Thymus (tissue), 11 donors: ENCODE measurements at regions not wholly inside any gene's neighbourhood (a gene's known extent, or its start where the extent isn't known, plus 50 kb on each side); places are given as distances from the start of the nearest gene placed in this dataset.

Experiments
- DNase-seq, 9 donors: peaks; one replicate each; pipeline ENCODE4 v3.0.0-alpha.2; 2013; ENCODE audit warnings: low spot score in 9 of 9, low read depth in 6 of 9, missing footprints in 1 of 9
- H3K27ac ChIP-seq, 2 donors: one replicate each; pipeline ENCODE4 v1.5.1; 2013; ENCODE audit warnings: control low read depth in 1 of 2, low read depth in 1 of 2, low read length in 1 of 2, mild to moderate bottlenecking in 1 of 2, moderate library complexity in 1 of 2
- H3K27me3 ChIP-seq, 2 donors: one replicate each; pipeline ENCODE4 v1.5.1; 2013; ENCODE audit warnings: low read length in 1 of 2; ENCODE audit not compliant: control insufficient read depth in 2 of 2, insufficient read depth in 1 of 2
- H3K36me3 ChIP-seq, 2 donors: one replicate each; pipeline ENCODE4 v1.5.1; 2013; ENCODE audit warnings: low read length in 1 of 2, mild to moderate bottlenecking in 1 of 2, moderate library complexity in 1 of 2; ENCODE audit not compliant: control insufficient read depth in 2 of 2, insufficient read depth in 2 of 2
- H3K4me1 ChIP-seq, 2 donors: one replicate each; pipeline ENCODE4 v1.5.1; 2013; ENCODE audit warnings: low read length in 2 of 2; ENCODE audit not compliant: control insufficient read depth in 2 of 2, insufficient read depth in 2 of 2
- H3K4me3 ChIP-seq, 2 donors: one replicate each; pipeline ENCODE4 v1.5.1; 2013; ENCODE audit warnings: low read length in 2 of 2, control low read depth in 1 of 2, mild to moderate bottlenecking in 1 of 2
- H3K9me3 ChIP-seq, 2 donors: one replicate each; pipeline ENCODE4 v1.5.1; 2013; ENCODE audit warnings: low read length in 1 of 2, mild to moderate bottlenecking in 1 of 2; ENCODE audit not compliant: control insufficient read depth in 2 of 2, insufficient read depth in 1 of 2
- WGBS: extraction: QIAGEN DNeasy Blood & Tissue Kit; methylation state at CpG from one replicate; pipeline ENCODE4 v1.1.7; 2013; 5-methylcytosine and 5-hydroxymethylcytosine counted together
- donor health status: healthy.

GRCh38 chr6:88388589-88388988 is 222.4 kb upstream of the CNR1 start:
- DNase-seq, result no peak
- no peak overlapping the region for H3K27ac ChIP-seq
- H3K4me1 ChIP-seq, result no peaks in the 10 kb centered on the region
- no peaks in the 10 kb centered on the region for H3K27me3 ChIP-seq
- H3K4me3 ChIP-seq, result no peak overlapping the region
- H3K9me3 ChIP-seq, result peaks cover 0 to 5% of the 10 kb centered on the region in 2 donors
- H3K36me3 ChIP-seq, result no peaks in the 10 kb centered on the region

- Histone ChIP-seq H3K4me1 (no peaks in the 10 kb centered on the region), H3K4me3 (no peak overlapping the region), H3K36me3 (no peaks in the 10 kb centered on the region), H3K9me3 (peaks cover 0 to 4% of the 10 kb centered on the region in 2 donors), H3K27ac (no peak overlapping the region), H3K27me3 (no peaks in the 10 kb centered on the region)
- no peak for DNase-seq
These were observed 220.0 kb upstream of the CNR1 start for GRCh38 chr6:88386167-88386566.

- Histone ChIP-seq H3K36me3 (no peaks in the 10 kb centered on the region), H3K4me1 (no peaks in the 10 kb centered on the region), H3K4me3 (no peak overlapping the region), H3K9me3 (no peaks in the 10 kb centered on the region), H3K27ac (no peak overlapping the region), H3K27me3 (no peaks in the 10 kb centered on the region)
- DNase-seq, result no peak
- 95% methylated on average over 2 of the region's 2 CpGs for WGBS
These were observed 217.0 kb upstream of the CNR1 start for GRCh38 chr6:88383183-88383582.

- H3K27me3 ChIP-seq, result no peaks in the 10 kb centered on the region
- DNase-seq, result no peak
- H3K4me3 ChIP-seq, result no peak overlapping the region
- no peak overlapping the region for H3K27ac ChIP-seq
- no peaks in the 10 kb centered on the region for H3K36me3 ChIP-seq
- no peaks in the 10 kb centered on the region for H3K9me3 ChIP-seq
- H3K4me1 ChIP-seq, result no peaks in the 10 kb centered on the region
These were observed 215.1 kb upstream of the CNR1 start for GRCh38 chr6:88381289-88381642.

GRCh38 chr6:88380618-88381288 is 214.6 kb upstream of the CNR1 start:
- H3K4me1 ChIP-seq, result no peaks in the 10 kb centered on the region

GRCh38 chr6:88380083-88380482 is 213.9 kb upstream of the CNR1 start:
- 27% methylated on average over 2 of the region's 2 CpGs for WGBS
- H3K4me1 ChIP-seq, result no peaks in the 10 kb centered on the region
- H3K27ac ChIP-seq, result no peak overlapping the region
- no peaks in the 10 kb centered on the region for H3K9me3 ChIP-seq
- H3K4me3 ChIP-seq, result no peak overlapping the region
- no peaks in the 10 kb centered on the region for H3K27me3 ChIP-seq
- no peak for DNase-seq
- no peaks in the 10 kb centered on the region for H3K36me3 ChIP-seq

More at GRCh38 chr6:88380618-88381288, 214.6 kb upstream of the CNR1 start:
- Histone ChIP-seq H3K4me3 (no peak overlapping the region), H3K36me3 (no peaks in the 10 kb centered on the region), H3K27me3 (no peaks in the 10 kb centered on the region), H3K27ac (no peak overlapping the region), H3K9me3 (no peaks in the 10 kb centered on the region)
- DNase-seq, result no peak
- 90% methylated on average over 4 of the region's 4 CpGs for WGBS

- Histone ChIP-seq H3K27me3 (no peaks in the 10 kb centered on the region), H3K4me1 (no peaks in the 10 kb centered on the region), H3K9me3 (no peaks in the 10 kb centered on the region), H3K4me3 (no peak overlapping the region), H3K27ac (no peak overlapping the region), H3K36me3 (no peaks in the 10 kb centered on the region)
- DNase-seq, result no peak
- WGBS, result 94% methylated on average over 4 of the region's 4 CpGs
These were observed 212.5 kb upstream of the CNR1 start for GRCh38 chr6:88378639-88379038.

GRCh38 chr6:88377976-88378568 is 211.9 kb upstream of the CNR1 start:
- Histone ChIP-seq H3K4me3 (no peak overlapping the region), H3K27ac (no peak overlapping the region), H3K36me3 (no peaks in the 10 kb centered on the region), H3K9me3 (no peaks in the 10 kb centered on the region), H3K4me1 (no peaks in the 10 kb centered on the region), H3K27me3 (no peaks in the 10 kb centered on the region)
- DNase-seq, result no peak
- 93% methylated on average over 8 of the region's 8 CpGs for WGBS

GRCh38 chr6:88376768-88377387 is 210.7 kb upstream of the CNR1 start:
- Histone ChIP-seq H3K27ac (no peak overlapping the region), H3K36me3 (no peaks in the 10 kb centered on the region), H3K27me3 (no peaks in the 10 kb centered on the region), H3K4me1 (no peaks in the 10 kb centered on the region), H3K4me3 (no peak overlapping the region), H3K9me3 (no peaks in the 10 kb centered on the region)
- no peak for DNase-seq
- 84% methylated on average over 2 of the region's 2 CpGs for WGBS
